ENCODE measurements at regions not wholly inside any gene's neighbourhood (a gene's known extent, or its start where the extent isn't known, plus 50 kb on each side); places are given as distances from the start of the nearest gene placed in this dataset.

DNA sequence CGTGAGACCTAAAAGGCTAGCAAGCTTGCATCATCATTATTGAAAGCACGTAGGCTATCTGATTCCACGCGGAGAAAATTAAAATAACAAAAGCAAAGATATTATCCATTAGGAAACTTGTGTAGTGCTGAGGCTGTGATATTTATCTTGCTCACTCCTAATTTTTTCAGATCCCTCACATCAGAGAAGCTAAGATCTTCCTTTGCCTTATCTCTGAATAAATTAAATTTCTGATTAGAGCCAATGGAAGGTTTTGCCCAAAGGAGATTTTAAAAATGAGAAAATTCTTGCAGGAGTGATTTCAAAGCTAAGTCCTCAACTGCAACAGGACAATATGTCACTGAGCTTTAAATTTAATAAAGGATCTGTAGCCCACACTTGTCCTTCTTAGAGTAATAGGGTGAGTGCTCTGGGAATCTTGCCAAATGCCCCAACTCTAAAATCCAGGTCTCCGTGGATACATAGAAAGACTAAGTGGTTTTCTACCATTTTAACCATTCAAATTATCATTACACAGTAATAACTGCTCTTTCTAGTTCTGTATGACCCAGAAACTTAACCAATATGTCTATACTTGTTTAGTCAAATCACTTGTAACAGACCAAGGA lies 295.0 kb downstream of the CAAP1 start:
- H3K27me3 ChIP-seq: no peaks in the 10 kb centered on the region
- intact Hi-C loops (cut with DNase I; ENCODE audit: low total_unique reads): no loop called here
- no peaks in the 10 kb centered on the region for H3K36me3 ChIP-seq
- no peak overlapping the region for H3K27ac ChIP-seq
- TF ChIP-seq, protein P1, sequence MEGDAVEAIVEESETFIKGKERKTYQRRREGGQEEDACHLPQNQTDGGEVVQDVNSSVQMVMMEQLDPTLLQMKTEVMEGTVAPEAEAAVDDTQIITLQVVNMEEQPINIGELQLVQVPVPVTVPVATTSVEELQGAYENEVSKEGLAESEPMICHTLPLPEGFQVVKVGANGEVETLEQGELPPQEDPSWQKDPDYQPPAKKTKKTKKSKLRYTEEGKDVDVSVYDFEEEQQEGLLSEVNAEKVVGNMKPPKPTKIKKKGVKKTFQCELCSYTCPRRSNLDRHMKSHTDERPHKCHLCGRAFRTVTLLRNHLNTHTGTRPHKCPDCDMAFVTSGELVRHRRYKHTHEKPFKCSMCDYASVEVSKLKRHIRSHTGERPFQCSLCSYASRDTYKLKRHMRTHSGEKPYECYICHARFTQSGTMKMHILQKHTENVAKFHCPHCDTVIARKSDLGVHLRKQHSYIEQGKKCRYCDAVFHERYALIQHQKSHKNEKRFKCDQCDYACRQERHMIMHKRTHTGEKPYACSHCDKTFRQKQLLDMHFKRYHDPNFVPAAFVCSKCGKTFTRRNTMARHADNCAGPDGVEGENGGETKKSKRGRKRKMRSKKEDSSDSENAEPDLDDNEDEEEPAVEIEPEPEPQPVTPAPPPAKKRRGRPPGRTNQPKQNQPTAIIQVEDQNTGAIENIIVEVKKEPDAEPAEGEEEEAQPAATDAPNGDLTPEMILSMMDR (IDR thresholded peaks at IDR 0.05): no peak
- DNase-seq: no peak
- H3K4me3 ChIP-seq: no peak overlapping the region
- H3K9me3 ChIP-seq: peaks cover 0 to 6% (median 0%) of the 10 kb centered on the region in 3 donors
- no peaks in the 10 kb centered on the region for H3K4me1 ChIP-seq

DNA sequence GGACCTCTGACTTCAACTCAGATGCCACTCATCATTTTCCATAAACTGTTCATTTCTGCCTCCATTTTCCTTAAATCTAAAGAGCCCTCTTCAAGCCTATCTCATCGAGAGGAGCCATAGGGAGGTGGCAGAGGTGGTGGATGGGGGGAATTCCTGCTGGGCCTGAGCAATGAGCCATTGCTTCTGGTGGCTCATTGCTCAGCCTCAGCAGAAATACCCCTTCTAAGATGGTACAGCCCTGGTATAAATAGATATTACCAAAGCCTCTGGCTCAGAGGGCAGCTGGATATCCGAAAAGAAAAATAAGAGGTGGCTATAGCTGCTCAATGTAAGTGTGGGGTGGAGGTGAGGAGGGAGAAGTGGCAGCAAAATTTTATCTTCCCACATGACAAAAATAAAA lies 313.5 kb downstream of the CAAP1 start:
- Histone ChIP-seq H3K36me3 (no peaks in the 10 kb centered on the region), H3K9me3 (no peaks in the 10 kb centered on the region), H3K4me3 (no peak overlapping the region), H3K27ac (no peak overlapping the region), H3K4me1 (no peaks in the 10 kb centered on the region), H3K27me3 (no peaks in the 10 kb centered on the region)
- TF ChIP-seq, protein P1 (IDR thresholded peaks at IDR 0.05): no peak
- no peak for DNase-seq
- intact Hi-C loops (cut with DNase I; ENCODE audit: low total_unique reads): no loop called here

GRCh38 chr9:26574898-26575440 lies 317.6 kb downstream of the CAAP1 start:
- intact Hi-C loops (cut with DNase I; ENCODE audit: low total_unique reads): no loop called here
- TF ChIP-seq, protein P1 (IDR thresholded peaks at IDR 0.05): no peak
- H3K9me3 ChIP-seq: no peaks in the 10 kb centered on the region
- no peaks in the 10 kb centered on the region for H3K36me3 ChIP-seq
- H3K4me1 ChIP-seq: no peaks in the 10 kb centered on the region
- no peak overlapping the region for H3K4me3 ChIP-seq
- no peak for DNase-seq
- H3K27ac ChIP-seq: no peak overlapping the region
- H3K27me3 ChIP-seq: no peaks in the 10 kb centered on the region

GRCh38 chr9:26574256-26574655 lies 318.3 kb downstream of the CAAP1 start:
- intact Hi-C loops (cut with DNase I; ENCODE audit: low total_unique reads): no loop called here
- H3K36me3 ChIP-seq: no peaks in the 10 kb centered on the region
- no peak for DNase-seq

DNA sequence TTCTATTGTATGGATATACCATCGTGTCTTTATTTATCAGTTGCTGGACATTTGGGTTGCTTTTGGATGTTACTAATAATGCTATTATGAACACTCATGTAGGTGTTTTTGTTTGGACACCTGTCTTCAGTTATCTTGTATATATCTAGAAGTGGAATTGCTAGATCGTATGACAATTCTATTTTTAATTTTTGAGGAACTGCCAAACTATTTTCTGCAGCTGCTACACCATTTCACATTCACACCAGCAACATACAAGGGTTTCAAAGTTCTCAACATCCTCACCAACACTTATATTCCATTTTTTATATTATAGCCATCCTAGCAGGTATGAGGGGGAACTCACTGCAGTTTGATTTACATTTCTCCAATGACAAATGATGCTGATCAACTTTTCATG lies 324.6 kb downstream of the CAAP1 start:
- Histone ChIP-seq H3K9me3 (no peaks in the 10 kb centered on the region), H3K27ac (no peak overlapping the region), H3K27me3 (no peaks in the 10 kb centered on the region), H3K4me1 (no peaks in the 10 kb centered on the region), H3K36me3 (no peaks in the 10 kb centered on the region), H3K4me3 (no peak overlapping the region)
- intact Hi-C loops (cut with DNase I; ENCODE audit: low total_unique reads): no loop called here
- no peak for DNase-seq
- TF ChIP-seq, protein P1 (IDR thresholded peaks at IDR 0.05): no peak

More at GRCh38 chr9:26574256-26574655, 318.3 kb downstream of the CAAP1 start:
- Histone ChIP-seq H3K27me3 (no peaks in the 10 kb centered on the region), H3K27ac (no peak overlapping the region), H3K4me1 (no peaks in the 10 kb centered on the region), H3K4me3 (no peak overlapping the region), H3K9me3 (no peaks in the 10 kb centered on the region)
- TF ChIP-seq, protein P1 (IDR thresholded peaks at IDR 0.05): no peak
